ENCODE measurements at regions not wholly inside any gene's neighbourhood (a gene's known extent, or its start where the extent isn't known, plus 50 kb on each side); places are given as distances from the start of the nearest gene placed in this dataset.
"Not testable (repeated sequence)": the region's sequence is repeated elsewhere in the genome, so short reads cannot be mapped to it uniquely, and the experiment has no call there.

DNA sequence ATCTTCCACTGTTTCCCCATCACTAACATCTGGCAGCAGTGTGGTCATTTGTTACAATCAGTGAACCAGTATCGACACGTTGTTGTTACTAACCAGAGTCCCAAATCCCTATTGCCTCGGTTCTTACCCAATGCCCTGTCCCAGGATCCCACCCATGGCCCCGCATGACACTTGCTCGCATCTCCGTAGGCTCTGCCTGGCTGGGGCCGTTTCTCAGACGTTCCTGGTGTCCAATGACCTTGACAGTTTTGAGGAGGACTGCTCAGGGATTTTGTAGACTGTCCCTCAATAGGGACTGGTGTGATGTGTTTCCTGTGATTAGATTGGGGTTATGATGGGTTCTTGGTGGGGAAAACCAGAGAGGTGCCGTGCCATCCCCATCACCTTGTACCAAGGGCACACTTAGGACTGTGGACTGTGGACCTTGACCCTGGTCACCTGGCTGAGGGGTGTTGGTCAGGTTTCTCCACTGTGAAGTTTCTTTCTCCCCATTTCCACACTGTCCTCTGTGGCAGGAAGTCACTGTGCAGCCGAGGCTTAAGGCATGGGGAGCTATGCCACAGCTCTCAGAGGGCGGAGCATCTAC lies 108.4 kb downstream of the ADRA2C start:
- H3K79me2 ChIP-seq (ENCODE audit: low read length), result no peaks in the 10 kb centered on the region
- no peaks in the 10 kb centered on the region for H3K9me2 ChIP-seq (replicated peaks; ENCODE audit: insufficient read depth, low read length)
- no peaks in the 10 kb centered on the region for H3K9me3 ChIP-seq (replicated peaks; ENCODE audit: insufficient read depth, low read length)
- H3K4me2 ChIP-seq (ENCODE audit: low read depth, low read length), result no peak overlapping the region
- no peak overlapping the region for H3K4me3 ChIP-seq (ENCODE audit: low read length)
- H3K9ac ChIP-seq (ENCODE audit: low read length), result no peak overlapping the region
- H3K4me1 ChIP-seq (ENCODE audit: low read length), result peaks cover 21% of the 10 kb centered on the region
- no peaks in the 10 kb centered on the region for H4K20me1 ChIP-seq (ENCODE audit: insufficient read depth, low read length)
- DNase-seq, result no peak
- H3F3A ChIP-seq (ENCODE audit: insufficient read depth, low read length), result no peaks in the 10 kb centered on the region
- no peak overlapping the region for H3K27ac ChIP-seq (ENCODE audit: low read length)
- peaks cover 94% of the 10 kb centered on the region for H3K27me3 ChIP-seq (replicated peaks; ENCODE audit: insufficient read depth, low read length)
- no peak overlapping the region for H2AFZ ChIP-seq (ENCODE audit: low read length)
- no peaks in the 10 kb centered on the region for H3K36me3 ChIP-seq (replicated peaks; ENCODE audit: insufficient read depth, low read length)
- no peak for TF ChIP-seq EZH2phosphoT487 (IDR thresholded peaks at IDR 0.05; ENCODE audit: low read length)
- TF ChIP-seq, protein P1, sequence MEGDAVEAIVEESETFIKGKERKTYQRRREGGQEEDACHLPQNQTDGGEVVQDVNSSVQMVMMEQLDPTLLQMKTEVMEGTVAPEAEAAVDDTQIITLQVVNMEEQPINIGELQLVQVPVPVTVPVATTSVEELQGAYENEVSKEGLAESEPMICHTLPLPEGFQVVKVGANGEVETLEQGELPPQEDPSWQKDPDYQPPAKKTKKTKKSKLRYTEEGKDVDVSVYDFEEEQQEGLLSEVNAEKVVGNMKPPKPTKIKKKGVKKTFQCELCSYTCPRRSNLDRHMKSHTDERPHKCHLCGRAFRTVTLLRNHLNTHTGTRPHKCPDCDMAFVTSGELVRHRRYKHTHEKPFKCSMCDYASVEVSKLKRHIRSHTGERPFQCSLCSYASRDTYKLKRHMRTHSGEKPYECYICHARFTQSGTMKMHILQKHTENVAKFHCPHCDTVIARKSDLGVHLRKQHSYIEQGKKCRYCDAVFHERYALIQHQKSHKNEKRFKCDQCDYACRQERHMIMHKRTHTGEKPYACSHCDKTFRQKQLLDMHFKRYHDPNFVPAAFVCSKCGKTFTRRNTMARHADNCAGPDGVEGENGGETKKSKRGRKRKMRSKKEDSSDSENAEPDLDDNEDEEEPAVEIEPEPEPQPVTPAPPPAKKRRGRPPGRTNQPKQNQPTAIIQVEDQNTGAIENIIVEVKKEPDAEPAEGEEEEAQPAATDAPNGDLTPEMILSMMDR (IDR thresholded peaks at IDR 0.05; ENCODE audit: low read length), result no peak
- TF ChIP-seq EZH2 (optimal IDR thresholded peaks at IDR 0.05; ENCODE audit: low read depth, low read length), result no peak

DNA sequence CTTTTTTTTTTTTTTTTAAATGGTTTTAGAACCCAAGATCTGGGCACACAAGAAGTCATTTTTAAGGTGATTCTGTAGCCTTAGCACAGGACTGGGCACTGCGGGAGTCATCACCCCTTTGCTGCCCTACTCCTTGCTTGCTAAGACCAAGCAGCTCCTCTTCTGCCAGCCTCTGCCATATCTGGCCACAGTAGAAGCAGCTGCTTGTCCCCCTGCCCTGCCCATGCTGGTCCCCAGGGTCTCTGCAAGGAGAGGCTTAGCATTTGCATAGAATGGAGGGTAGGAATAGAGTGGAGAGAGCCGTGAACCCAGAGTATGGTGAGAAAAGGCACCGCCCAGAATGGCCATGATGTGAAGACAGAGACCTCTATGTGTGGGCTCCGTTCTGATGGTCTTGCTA lies 109.3 kb downstream of the ADRA2C start:
- H2AFZ ChIP-seq (ENCODE audit: low read length), result no peak overlapping the region
- H3F3A ChIP-seq (ENCODE audit: insufficient read depth, low read length), result no peaks in the 10 kb centered on the region
- peaks cover 24% of the 10 kb centered on the region for H3K4me1 ChIP-seq (ENCODE audit: low read length)
- H3K27me3 ChIP-seq (replicated peaks; ENCODE audit: insufficient read depth, low read length), result peaks cover 94% of the 10 kb centered on the region
- no peaks in the 10 kb centered on the region for H3K36me3 ChIP-seq (replicated peaks; ENCODE audit: insufficient read depth, low read length)
- no peak overlapping the region; the same call in 1 of the 2 replicates for H3K27ac ChIP-seq (ENCODE audit: low read length)
- H3K4me3 ChIP-seq (ENCODE audit: low read length), result no peak overlapping the region
- no peaks in the 10 kb centered on the region for H3K9me2 ChIP-seq (replicated peaks; ENCODE audit: insufficient read depth, low read length)
- TF ChIP-seq, protein P1 (IDR thresholded peaks at IDR 0.05; ENCODE audit: low read length), result no peak
- no peak for TF ChIP-seq EZH2 (optimal IDR thresholded peaks at IDR 0.05; ENCODE audit: low read depth, low read length)
- no peak for TF ChIP-seq EZH2phosphoT487 (IDR thresholded peaks at IDR 0.05; ENCODE audit: low read length)
- no peak for DNase-seq
- H3K79me2 ChIP-seq (ENCODE audit: low read length), result no peaks in the 10 kb centered on the region
- H3K9me3 ChIP-seq (replicated peaks; ENCODE audit: insufficient read depth, low read length), result no peaks in the 10 kb centered on the region
- H4K20me1 ChIP-seq (ENCODE audit: insufficient read depth, low read length), result no peaks in the 10 kb centered on the region
- H3K9ac ChIP-seq (ENCODE audit: low read length), result no peak overlapping the region
- H3K4me2 ChIP-seq (ENCODE audit: low read depth, low read length), result peak overlapping the region; percentile 25; the same call in 1 of the 2 replicates

DNA sequence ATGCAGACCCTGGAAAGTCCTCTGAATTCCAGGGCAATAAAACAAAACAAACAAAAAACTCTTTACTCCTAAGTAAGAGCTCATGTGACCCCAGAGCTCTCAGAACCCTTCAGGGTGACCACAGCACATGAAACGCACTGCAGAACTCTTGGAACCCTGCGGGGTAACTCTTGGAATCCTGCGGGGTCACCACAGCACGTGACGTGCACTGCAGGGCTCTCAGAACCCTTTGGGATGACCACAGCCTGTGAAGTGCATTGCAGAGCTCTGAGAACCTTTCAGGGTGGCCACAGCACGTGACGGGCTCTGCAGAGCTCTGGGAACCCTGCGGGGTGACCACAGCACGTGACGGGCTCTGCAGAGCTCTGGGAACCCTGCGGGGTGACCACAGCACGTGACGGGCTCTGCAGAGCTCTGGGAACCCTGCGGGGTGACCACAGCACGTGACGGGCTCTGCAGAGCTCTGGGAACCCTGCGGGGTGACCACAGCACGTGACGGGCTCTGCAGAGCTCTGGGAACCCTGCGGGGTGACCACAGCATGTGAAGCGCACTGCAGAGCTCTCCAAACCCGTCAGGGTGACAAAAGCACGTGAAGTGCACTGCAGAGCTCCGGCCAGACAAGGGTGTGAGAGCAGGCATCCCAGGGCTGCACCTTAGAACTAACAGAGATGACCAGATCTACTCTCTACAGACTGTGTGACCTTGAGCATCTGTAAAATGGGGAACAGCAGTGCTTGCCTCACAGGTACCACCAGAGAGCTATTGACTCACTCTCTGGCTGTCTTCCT lies 110.1 kb downstream of the ADRA2C start:
- DNase-seq; H3K9ac ChIP-seq (ENCODE audit: low read length); H2AFZ ChIP-seq (ENCODE audit: low read length); H3K9me3 ChIP-seq (replicated peaks; ENCODE audit: insufficient read depth, low read length); H4K20me1 ChIP-seq (ENCODE audit: insufficient read depth, low read length); H3K36me3 ChIP-seq (replicated peaks; ENCODE audit: insufficient read depth, low read length); H3K27ac ChIP-seq (ENCODE audit: low read length); H3K79me2 ChIP-seq (ENCODE audit: low read length); H3F3A ChIP-seq (ENCODE audit: insufficient read depth, low read length); H3K9me2 ChIP-seq (replicated peaks; ENCODE audit: insufficient read depth, low read length); H3K4me3 ChIP-seq (ENCODE audit: low read length): not testable (repeated sequence)
- peaks cover 86% of the 10 kb centered on the region for H3K27me3 ChIP-seq (replicated peaks; ENCODE audit: insufficient read depth, low read length)
- H3K4me1 ChIP-seq (ENCODE audit: low read length), result peaks cover 24% of the 10 kb centered on the region
- peak overlapping the region; percentile 25; the same call in 1 of the 2 replicates for H3K4me2 ChIP-seq (ENCODE audit: low read depth, low read length)

DNA sequence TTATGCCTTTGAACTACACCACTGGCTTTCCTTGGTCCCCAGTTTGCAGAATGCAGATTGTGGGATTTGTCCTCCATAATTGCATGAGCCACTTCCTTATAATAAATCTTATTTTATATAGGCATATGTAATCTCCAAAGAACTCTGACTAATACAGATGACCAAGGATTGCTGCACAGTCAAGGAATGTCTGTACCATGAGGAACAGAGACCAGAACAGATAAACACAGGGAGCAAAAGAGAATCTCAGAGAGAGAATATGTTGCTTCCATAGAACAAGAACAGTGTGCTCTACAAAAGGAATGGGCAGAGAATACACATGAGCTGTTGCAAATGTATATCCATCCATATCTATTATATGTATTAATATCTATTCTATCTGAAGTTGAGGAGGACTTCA lies 111.1 kb downstream of the ADRA2C start:
- no peak for DNase-seq
- H3K27me3 ChIP-seq (replicated peaks; ENCODE audit: insufficient read depth, low read length), result peaks cover 79% of the 10 kb centered on the region
- no peaks in the 10 kb centered on the region for H3K36me3 ChIP-seq (replicated peaks; ENCODE audit: insufficient read depth, low read length)
- TF ChIP-seq EZH2 (optimal IDR thresholded peaks at IDR 0.05; ENCODE audit: low read depth, low read length), result no peak
- TF ChIP-seq EZH2phosphoT487 (IDR thresholded peaks at IDR 0.05; ENCODE audit: low read length), result no peak
- TF ChIP-seq, protein P1 (IDR thresholded peaks at IDR 0.05; ENCODE audit: low read length), result no peak
- H3F3A ChIP-seq (ENCODE audit: insufficient read depth, low read length), result no peaks in the 10 kb centered on the region
- H4K20me1 ChIP-seq (ENCODE audit: insufficient read depth, low read length), result no peaks in the 10 kb centered on the region
- no peak overlapping the region for H3K4me2 ChIP-seq (ENCODE audit: low read depth, low read length)
- H2AFZ ChIP-seq (ENCODE audit: low read length), result no peak overlapping the region
- H3K4me3 ChIP-seq (ENCODE audit: low read length), result no peak overlapping the region
- H3K9me2 ChIP-seq (replicated peaks; ENCODE audit: insufficient read depth, low read length), result no peaks in the 10 kb centered on the region
- no peak overlapping the region for H3K27ac ChIP-seq (ENCODE audit: low read length)
- H3K4me1 ChIP-seq (ENCODE audit: low read length), result peaks cover 24% of the 10 kb centered on the region
- H3K9ac ChIP-seq (ENCODE audit: low read length), result no peak overlapping the region
- no peaks in the 10 kb centered on the region for H3K9me3 ChIP-seq (replicated peaks; ENCODE audit: insufficient read depth, low read length)
- H3K79me2 ChIP-seq (ENCODE audit: low read length), result no peaks in the 10 kb centered on the region
